Retinal pigment epithelial cell (primary cell): ENCODE measurements at regions not wholly inside any gene's neighbourhood (a gene's known extent, or its start where the extent isn't known, plus 50 kb on each side); places are given as distances from the start of the nearest gene placed in this dataset.

Source experiments
- DNase-seq: peaks from one replicate; pipeline ENCODE4 v3.0.0-alpha.2; 2010; ENCODE audit warnings: low read depth
- H3K4me3 ChIP-seq: 2 replicates; pipeline ENCODE4 v1.5.1; 2011; ENCODE audit warnings: mild to moderate bottlenecking, low read length, control low read depth, moderate library complexity
- CTCF ChIP-seq: conservative IDR thresholded peaks from 2 replicates; pipeline ENCODE4 v1.5.1; 2011; ENCODE audit warnings: low read depth, low read length, control low read depth, inconsistent platforms

- TF ChIP-seq CTCF: no peak
- peak; percentile 1 for DNase-seq
- H3K4me3 ChIP-seq: no peak overlapping the region
These were observed 284.3 kb upstream of the MDGA2 start for GRCh38 chr14:47959740-47960139.

- no peak for TF ChIP-seq CTCF
- no peak overlapping the region for H3K4me3 ChIP-seq
- no peak for DNase-seq
These were observed 273.6 kb upstream of the MDGA2 start for GRCh38 chr14:47949006-47949405.

- no peak for DNase-seq
- H3K4me3 ChIP-seq: no peak overlapping the region
- no peak for TF ChIP-seq CTCF
These were observed 259.9 kb upstream of the MDGA2 start for GRCh38 chr14:47935332-47935731.

GRCh38 chr14:47929334-47929733 is 253.9 kb upstream of the MDGA2 start:
- DNase-seq: no peak
- no peak overlapping the region for H3K4me3 ChIP-seq
- no peak for TF ChIP-seq CTCF

DNA sequence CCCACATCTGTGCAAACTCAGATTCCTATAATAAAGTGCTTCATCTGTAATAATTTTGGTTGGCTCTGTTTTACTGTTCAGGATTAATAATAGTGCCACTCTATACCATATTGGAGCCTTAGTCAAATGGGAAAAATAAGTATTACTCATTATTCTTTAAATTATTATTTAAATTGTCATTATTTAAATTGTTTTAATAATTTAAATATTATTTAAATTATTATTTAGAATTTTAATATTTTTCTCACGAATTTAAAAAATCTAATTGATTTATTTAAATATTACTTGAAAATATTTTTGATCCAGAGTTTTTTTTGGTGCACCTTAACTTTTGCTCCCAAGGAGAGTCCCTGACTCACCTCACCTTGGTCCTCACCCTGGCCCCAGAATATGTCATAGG is 245.7 kb upstream of the MDGA2 start:
- no peak overlapping the region for H3K4me3 ChIP-seq
- DNase-seq: no peak
- no peak for TF ChIP-seq CTCF

DNA sequence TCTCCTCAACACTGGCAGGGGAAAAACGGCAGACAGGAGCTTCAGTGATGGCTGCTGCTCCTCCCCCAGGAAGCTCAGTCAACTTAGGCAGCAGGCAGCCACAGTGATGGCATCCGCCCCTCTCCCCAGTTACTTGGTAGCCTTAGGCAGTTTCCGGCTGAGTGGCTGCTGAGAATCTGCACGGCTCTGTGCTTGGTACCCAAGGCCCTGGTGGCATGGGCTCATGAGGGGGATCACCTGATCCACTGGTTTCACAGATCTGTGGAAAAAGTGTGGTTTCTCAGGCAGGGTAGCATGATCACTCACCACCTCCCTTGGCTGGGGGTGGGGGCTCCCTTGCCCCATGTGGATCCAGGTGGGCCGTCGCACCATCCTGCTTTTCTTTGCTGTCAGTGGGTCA is 244.6 kb upstream of the MDGA2 start:
- H3K4me3 ChIP-seq: no peak overlapping the region
- no peak for DNase-seq
- TF ChIP-seq CTCF: no peak

- no peak overlapping the region for H3K4me3 ChIP-seq
- no peak for DNase-seq
- TF ChIP-seq CTCF: no peak
These were observed 244.0 kb upstream of the MDGA2 start for GRCh38 chr14:47919334-47919846.
